GM19372 (cell line): ENCODE measurements at regions not wholly inside any gene's neighbourhood (a gene's known extent, or its start where the extent isn't known, plus 50 kb on each side); places are given as distances from the start of the nearest gene placed in this dataset.
"Not testable (repeated sequence)": the region's sequence is repeated elsewhere in the genome, so short reads cannot be mapped to it uniquely, and the experiment has no call there.

ENCODE experiments used
- ATAC-seq: cut with Tn5 transposase; IDR thresholded peaks from one replicate; pipeline ENCODE4 v1.9.1; 2021; ENCODE audit warnings: mild to moderate bottlenecking, low read depth, moderate library complexity; ENCODE audit not compliant: unreplicated experiment

GRCh38 chr2:7725171-7725849, 808.1 kb downstream of the RNF144A start:
- ATAC-seq = no peak

DNA sequence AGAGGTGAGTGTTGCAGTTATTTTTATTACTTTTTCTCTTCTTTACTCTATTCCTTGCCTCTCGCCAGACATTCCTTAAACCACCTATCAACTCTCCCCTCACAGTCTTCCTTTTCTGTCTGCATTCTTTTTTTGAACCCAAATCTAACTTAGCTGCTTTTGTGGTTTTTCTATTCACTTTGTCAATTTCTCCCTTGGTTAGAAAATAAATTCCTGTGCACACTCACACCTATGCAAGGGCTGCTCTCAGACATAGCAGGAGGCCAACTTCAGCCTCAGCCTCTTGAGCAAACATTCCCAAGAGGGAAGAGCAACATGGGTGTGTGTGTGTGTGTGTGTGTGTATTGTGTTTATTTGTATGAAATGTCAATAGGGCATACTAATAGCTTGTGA, 808.6 kb downstream of the RNF144A start:
- ATAC-seq = no peak

DNA sequence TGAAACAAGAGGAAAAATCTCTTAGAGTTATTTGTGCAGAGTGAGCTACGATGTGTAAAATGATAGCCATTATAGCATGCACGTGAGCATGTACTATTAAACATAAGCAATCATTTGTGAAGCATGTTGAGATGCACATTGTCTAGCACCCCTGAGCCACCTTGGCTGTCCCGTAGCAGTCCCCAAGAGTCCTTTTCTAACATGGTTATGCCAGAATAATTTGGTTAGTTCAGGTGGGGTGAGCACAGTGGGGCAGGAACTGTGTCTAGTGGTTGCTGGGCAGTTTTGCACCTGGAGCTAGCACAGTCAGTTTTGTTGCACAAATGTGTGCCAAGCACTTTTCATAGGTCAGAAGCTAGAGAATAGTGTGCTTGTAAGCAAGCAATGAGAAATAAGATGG, 809.8 kb downstream of the RNF144A start:
- ATAC-seq = no peak

GRCh38 chr2:7728388-7728787, 811.2 kb downstream of the RNF144A start:
- ATAC-seq = no peak

DNA sequence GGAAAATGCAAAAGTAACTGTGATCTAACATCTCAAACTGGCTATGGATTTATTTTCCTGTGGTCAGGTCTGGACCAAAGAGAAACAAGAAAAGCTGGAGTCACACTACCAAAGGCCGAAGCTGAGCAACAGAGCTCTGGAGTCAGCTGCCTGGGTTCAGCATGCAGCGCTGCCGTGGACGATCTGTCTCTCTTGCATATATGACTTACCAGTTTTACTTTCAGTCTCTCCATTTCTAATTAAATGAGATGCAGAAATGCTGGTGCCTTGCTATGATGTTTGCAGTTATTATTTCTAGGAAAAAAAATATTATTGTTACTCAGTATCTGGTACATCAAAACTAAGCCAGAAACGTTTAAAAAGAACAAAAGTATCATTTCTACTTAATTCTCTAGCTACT, 813.2 kb downstream of the RNF144A start:
- ATAC-seq = no peak

GRCh38 chr2:7730990-7731389, 813.8 kb downstream of the RNF144A start:
- ATAC-seq = no peak

- ATAC-seq = no peak
Measured at GRCh38 chr2:7732497-7732896, 815.3 kb downstream of the RNF144A start.

DNA sequence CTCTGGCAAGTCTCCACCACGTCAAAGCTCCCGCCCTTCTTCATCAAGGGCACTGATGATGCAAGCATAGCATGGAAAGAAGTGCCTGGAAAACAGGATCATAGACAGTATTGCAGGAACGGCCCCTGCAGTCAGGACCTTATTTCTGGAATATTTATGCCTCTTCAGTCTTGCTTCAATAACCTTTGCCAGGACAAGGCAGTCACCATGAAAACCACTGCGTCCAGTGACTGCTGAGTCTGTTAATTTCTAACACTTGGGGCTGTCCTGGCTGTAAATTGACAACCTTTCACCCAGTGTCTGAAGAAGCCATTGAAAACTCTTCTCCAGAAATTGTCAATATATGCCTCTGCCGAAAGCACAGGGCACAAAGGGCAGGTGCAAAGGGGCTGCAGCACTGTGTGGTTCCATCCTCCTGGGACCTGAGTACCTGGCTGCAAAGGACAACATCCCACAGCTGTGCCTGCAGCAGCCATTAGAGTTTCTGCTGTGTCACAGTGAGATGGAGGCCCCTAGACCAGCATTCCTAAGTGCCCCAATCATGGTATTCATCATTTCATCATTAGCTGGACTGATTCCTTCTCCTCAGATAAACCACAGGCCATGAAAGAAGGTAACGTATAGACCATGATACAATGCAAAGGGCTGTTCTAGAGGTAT, 819.6 kb downstream of the RNF144A start:
- ATAC-seq = no peak

GRCh38 chr2:7738596-7738995, 821.4 kb downstream of the RNF144A start:
- no peak for ATAC-seq

DNA sequence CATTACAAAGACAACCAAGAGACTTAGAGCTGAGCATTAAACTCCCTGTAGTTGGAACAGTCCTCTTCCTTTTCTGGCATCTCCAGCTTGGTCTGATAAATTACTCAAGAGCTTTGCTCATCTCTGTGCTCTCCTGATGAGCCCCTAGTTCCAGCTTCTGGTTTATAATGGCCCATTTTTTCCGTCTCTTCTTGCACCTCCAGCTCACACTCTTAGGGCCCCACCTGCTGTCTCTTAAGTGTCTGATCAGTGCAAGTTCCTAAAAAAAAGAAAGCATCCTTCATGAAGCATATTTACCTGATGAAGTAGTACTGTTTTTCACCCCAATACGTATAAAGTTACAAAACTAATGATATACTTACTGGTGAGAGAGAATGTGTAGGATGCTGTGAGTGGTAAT, 822.9 kb downstream of the RNF144A start:
- ATAC-seq = no peak

DNA sequence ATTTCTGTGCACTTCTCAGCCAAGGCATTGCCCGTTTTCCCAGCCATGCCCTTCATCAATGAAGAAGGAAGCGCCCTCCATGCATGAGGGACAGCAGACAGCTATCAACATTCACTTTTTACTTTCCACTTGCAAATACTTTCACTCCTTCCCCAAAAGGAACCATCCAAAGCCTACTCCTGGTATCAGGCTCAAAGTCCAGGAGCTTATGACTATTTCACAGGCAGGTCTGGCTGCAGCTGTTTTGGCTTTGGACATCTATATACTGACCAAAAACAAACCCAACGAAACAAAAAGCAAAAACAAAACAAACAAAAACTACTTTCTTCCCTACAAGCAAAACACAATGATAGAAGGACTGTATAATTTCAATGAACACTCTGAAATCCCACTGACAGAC, 825.1 kb downstream of the RNF144A start:
- no peak for ATAC-seq

- no peak for ATAC-seq
Measured at GRCh38 chr2:7744827-7745226, 827.6 kb downstream of the RNF144A start.

DNA sequence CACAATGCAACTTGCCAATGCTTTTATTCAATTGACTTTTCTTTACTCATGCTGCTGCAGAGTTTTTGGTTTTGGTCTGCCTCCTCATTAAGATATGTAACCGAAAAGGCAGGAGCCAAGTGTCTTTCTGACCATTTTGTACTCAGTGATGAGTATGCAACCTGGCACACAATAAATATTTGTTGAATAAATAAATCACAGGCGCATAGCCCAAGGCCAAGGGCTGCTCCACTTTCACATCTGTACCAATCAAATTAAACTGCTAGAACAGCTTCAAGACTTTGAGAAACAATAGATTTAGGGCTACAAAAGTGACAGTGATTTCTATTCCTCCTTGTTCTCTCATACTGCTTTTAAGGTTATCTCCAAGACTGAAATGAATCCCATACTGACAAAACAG, 828.2 kb downstream of the RNF144A start:
- no peak for ATAC-seq

- ATAC-seq = no peak
Measured at GRCh38 chr2:7748717-7749415, 831.7 kb downstream of the RNF144A start.

DNA sequence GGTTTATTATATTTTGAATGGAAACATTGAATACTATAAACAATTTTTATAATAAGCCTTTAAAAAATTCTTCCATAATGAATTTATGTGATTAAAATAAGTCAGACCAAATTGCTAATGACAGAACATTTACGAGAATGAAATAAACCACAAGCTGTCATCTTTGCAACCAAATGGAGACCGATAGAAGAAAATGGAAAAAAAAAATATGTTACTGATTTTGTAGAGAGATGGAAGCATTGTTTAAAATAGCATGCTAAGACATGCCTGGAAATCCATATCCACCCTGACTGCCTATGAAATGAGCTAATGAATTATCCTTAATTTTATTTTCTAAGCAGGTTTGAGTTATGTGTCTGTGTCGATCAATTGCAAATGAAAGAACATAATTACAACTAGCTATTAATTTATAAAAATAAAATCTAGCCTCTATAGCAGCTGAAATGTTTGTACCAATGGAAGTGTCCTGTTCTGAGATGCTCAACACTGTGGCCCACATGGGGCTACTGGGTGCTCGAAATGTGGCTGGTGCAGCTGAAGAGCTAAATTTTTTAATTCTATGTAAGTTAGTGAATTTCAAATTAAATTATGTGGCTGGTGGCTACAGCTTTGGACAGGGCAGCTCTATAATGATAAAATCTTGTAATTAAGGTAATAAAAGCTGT, 832.8 kb downstream of the RNF144A start:
- ATAC-seq = no peak

- no peak for ATAC-seq
Measured at GRCh38 chr2:7752291-7752690, 835.1 kb downstream of the RNF144A start.

DNA sequence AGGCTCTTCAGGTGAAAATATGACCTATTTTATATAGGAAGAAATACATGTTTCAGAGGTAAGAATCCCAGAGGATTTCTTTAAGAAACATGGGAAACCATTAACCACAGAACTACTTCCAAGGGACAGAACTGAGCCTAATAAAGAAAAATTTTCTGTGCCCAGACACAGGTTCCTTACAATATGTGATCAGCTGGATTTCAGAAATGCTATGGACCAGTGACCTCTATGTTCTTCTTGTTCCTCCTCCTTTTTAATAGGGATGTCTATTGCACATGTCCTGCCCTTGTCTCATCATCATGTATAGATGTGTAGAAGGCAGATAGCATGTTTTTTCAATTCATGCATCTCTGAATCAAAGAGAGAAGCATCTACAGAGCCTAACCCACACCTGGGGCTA, 836.6 kb downstream of the RNF144A start:
- ATAC-seq = no peak

DNA sequence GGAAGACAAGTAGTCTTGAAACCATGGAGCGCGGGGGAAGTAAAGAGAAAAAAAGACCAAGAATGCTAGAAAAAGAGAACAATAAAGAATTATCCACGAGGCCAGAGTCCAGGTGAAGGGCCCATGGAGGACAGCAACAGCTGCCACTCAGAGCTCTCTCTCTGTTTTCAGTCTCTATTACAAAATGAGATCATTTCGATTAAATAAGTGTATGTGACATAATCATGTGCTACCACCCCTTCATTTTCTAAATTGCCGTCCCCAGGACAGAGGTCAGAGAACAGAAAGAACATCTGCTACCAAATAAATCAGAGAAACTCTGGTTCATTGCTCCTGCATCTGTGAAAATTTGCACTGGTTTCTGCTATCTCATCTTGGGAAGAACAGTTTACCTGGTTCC, 838.7 kb downstream of the RNF144A start:
- ATAC-seq = no peak

GRCh38 chr2:7758073-7758759, 841.0 kb downstream of the RNF144A start:
- no peak for ATAC-seq

DNA sequence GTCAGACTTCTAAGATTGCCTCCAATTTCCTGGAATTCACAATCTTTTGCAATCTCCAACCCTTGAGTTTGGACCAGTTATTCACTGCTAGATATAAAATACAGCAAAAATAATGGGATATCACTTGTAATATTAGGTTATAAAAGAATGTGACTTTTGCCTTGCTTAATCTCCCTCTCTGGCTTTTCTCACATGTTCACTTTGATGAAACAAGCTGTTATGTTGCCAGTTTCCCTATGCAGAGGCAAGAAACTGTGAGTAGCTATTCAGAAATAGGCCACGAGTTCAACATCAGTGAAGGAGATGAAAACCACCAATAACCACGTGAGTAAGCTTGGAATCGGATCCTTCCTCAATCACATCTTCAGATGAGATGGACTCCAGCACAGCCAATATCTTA, 842.7 kb downstream of the RNF144A start:
- ATAC-seq = no peak

- ATAC-seq = not testable (repeated sequence)
Measured at GRCh38 chr2:7763418-7763817, 846.2 kb downstream of the RNF144A start.
